Stimulated activated CD4-positive, alpha-beta T cell treated with anti-CD3 and anti-CD28 coated beads, TNF-alpha, amount 100 ng/mL, for 4 hours (primary cell): ENCODE measurements at regions not wholly inside any gene's neighbourhood (a gene's known extent, or its start where the extent isn't known, plus 50 kb on each side); places are given as distances from the start of the nearest gene placed in this dataset.
A peak's percentile ranks its signal among the peaks of the same experiment; 100 is the strongest.
"Not testable (repeated sequence)": the region's sequence is repeated elsewhere in the genome, so short reads cannot be mapped to it uniquely, and the experiment has no call there.

Experiments used
- DNase-seq, 3 experiments: peaks; one replicate each; pipeline ENCODE4 v3.0.0-alpha.2; 2020; ENCODE audit warnings: low read depth in 3 of 3

- no peak for DNase-seq
Observed at GRCh38 chr9:15113288-15113687, 193.7 kb downstream of the TTC39B start.

- no peak for DNase-seq
Observed at GRCh38 chr9:15111071-15111470, 195.9 kb downstream of the TTC39B start.

- peak in 2 of 3 experiments; percentile 0 to 9 for DNase-seq
Observed at GRCh38 chr9:15104826-15105420, 194.7 kb upstream of the FREM1 start.

GRCh38 chr9:15103290-15103689 is 193.1 kb upstream of the FREM1 start:
- DNase-seq = no peak

- DNase-seq = no peak
Observed at GRCh38 chr9:15101095-15101494, 190.9 kb upstream of the FREM1 start.

GRCh38 chr9:15100571-15100970 is 190.3 kb upstream of the FREM1 start:
- no peak for DNase-seq

GRCh38 chr9:15096972-15097371 is 186.7 kb upstream of the FREM1 start:
- no peak for DNase-seq

- no peak for DNase-seq
Observed at GRCh38 chr9:15086778-15087324, 176.6 kb upstream of the FREM1 start.

GRCh38 chr9:15086156-15086763 is 176.0 kb upstream of the FREM1 start:
- DNase-seq = no peak

- DNase-seq = no peak
Observed at GRCh38 chr9:15081021-15081753, 171.0 kb upstream of the FREM1 start.

- DNase-seq = no peak
Observed at GRCh38 chr9:15080401-15080800, 170.2 kb upstream of the FREM1 start.

GRCh38 chr9:15079989-15080388 is 169.8 kb upstream of the FREM1 start:
- no peak for DNase-seq

GRCh38 chr9:15077946-15078729 is 167.9 kb upstream of the FREM1 start:
- DNase-seq = no peak

GRCh38 chr9:15073620-15074019 is 163.4 kb upstream of the FREM1 start:
- DNase-seq = no peak

GRCh38 chr9:15070716-15071115 is 160.5 kb upstream of the FREM1 start:
- no peak for DNase-seq

GRCh38 chr9:15069106-15069505 is 158.9 kb upstream of the FREM1 start:
- no peak for DNase-seq

GRCh38 chr9:15068261-15068660 is 158.0 kb upstream of the FREM1 start:
- no peak for DNase-seq

- no peak for DNase-seq
Observed at GRCh38 chr9:15059003-15059402, 148.8 kb upstream of the FREM1 start.

GRCh38 chr9:15058236-15058635 is 148.0 kb upstream of the FREM1 start:
- DNase-seq = no peak

- not testable (repeated sequence) for DNase-seq
Observed at GRCh38 chr9:15055284-15055683, 145.1 kb upstream of the FREM1 start.

GRCh38 chr9:15048772-15049171 is 138.5 kb upstream of the FREM1 start:
- no peak for DNase-seq

GRCh38 chr9:15047028-15047551 is 136.9 kb upstream of the FREM1 start:
- DNase-seq = no peak
